Activated T-cell treated with anti-CD3 and anti-CD28 coated beads, Interleukin-2, amount 50 U/mL, for 1 hour (primary cell): ENCODE measurements at regions not wholly inside any gene's neighbourhood (a gene's known extent, or its start where the extent isn't known, plus 50 kb on each side); places are given as distances from the start of the nearest gene placed in this dataset.
"Not testable (repeated sequence)": the region's sequence is repeated elsewhere in the genome, so short reads cannot be mapped to it uniquely, and the experiment has no call there.

Experiments
- DNase-seq: peaks from one replicate; pipeline ENCODE4 v3.0.0-alpha.2; 2020

GRCh38 chr6:85278466-85279035 is 171.3 kb upstream of the NT5E start:
- DNase-seq, result no peak

GRCh38 chr6:85276026-85276425 is 173.9 kb upstream of the NT5E start:
- DNase-seq, result not testable (repeated sequence)

GRCh38 chr6:85275338-85275985 is 174.4 kb upstream of the NT5E start:
- DNase-seq, result no peak

GRCh38 chr6:85273870-85274269 is 176.0 kb upstream of the NT5E start:
- no peak for DNase-seq

DNA sequence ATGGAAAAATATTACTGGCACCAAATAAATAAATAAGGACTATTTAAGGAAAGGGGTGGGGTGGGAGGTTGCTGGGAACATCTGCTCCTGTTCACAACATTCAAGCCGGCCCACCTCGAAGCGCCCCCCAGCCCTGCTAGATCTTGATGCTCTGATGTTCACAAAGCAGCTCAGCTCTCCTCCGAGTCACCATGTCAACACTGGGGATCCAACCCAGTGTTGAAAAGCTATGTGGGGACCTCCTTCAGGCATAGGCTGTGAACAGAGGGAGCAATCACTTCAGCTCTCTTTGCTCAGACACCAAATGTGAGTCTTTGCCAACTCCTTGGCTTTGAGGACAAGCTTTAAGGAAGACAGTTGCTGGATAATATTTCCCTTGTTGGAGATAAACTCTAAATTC is 176.8 kb upstream of the NT5E start:
- no peak for DNase-seq

DNA sequence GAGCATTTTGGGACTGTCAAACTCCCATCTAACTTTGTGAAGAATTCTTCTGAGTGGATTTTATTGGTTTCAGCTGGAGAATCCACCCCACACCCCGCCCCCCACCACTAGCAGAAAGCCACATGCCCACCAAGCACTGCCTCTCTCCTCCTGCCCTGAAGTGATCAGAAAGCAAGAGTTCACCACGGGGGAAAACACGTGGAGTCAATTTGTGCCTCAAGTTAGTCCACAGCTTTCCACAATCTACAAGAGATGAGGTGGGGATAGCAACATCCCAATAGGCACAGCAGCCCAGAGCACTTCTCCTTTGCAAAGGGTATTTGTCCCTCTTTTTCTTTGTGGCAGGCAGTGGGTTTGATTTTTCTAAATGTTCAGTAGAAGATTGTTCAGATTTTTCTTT is 177.3 kb upstream of the NT5E start:
- no peak for DNase-seq

DNA sequence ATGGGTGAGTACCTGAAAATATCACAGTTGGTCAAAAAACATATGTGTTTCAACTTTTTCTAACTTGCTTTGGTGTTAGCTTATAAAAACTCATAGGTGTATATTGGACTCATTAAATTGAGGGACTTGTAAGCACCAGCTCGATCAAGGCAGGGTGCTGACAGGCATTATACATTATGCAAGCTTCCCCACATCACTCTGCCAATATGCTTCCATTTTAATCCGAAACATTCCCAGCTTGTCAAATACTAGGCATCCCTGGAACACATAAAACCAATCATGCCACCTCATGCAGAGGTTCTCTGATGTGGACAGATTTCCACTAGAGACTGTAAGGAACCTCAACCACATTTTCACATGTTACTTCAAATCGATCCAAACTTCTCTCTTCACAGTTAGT is 187.3 kb upstream of the NT5E start:
- DNase-seq, result no peak

DNA sequence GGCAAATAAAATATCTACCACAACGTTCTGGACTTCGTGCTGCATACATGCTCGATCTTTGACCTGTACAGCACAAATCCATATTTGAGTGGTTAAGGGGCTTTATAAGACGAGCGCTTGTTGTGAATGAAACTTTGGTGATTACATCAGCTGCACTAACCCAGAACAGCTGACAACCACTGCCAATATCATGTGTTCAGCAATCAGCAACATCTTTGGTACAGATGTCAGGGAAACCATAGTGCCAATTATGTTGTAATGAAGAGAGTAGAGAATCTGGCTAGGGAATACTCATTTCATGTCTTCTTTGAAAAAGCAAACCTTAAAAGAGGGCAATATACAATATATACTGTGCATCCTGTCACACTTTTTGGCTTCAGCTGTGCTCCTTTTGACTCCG is 188.6 kb upstream of the NT5E start:
- no peak for DNase-seq

DNA sequence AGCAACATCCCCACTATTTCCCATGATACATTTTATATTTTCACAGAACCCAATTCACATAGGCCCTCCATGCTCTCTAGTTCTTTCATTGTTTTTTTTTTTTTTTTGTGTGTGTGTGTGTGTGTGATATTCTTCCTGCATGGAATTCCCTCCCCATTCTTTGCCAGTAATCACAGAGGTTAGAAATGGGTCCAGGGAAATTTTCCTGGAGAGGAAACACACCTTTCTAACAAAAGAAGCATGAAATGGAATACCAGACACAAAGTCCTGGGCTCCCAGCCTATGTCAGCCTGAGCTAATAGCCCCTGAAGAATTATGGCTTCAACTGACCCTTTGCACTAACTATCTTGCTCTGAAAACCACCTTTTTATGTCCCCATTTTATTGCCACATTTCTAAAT is 194.2 kb upstream of the NT5E start:
- no peak for DNase-seq

- DNase-seq, result no peak
These were observed 197.3 kb upstream of the NT5E start for GRCh38 chr6:85252552-85252951.

GRCh38 chr6:85252085-85252484 is 197.8 kb upstream of the NT5E start:
- DNase-seq, result no peak

DNA sequence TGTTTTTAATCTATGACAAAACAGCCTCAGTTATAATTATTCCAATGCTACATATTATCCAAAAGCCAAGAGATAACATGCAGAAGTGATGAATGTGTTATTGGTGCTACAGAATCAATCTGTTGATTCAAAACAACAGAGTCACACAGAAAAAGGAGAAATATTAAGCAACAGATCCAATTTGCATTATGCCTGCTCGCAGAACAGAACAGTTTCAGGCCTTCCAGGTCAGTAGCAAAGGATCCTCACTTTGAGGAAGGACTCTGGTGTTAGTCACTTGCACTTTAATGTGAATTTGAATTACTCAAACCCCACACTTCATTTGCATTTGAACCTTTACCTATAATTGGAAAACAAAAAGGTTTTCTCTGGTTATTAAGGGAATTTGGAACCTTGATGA is 198.6 kb upstream of the NT5E start:
- no peak for DNase-seq

- no peak for DNase-seq
These were observed 199.2 kb upstream of the NT5E start for GRCh38 chr6:85250586-85251220.

DNA sequence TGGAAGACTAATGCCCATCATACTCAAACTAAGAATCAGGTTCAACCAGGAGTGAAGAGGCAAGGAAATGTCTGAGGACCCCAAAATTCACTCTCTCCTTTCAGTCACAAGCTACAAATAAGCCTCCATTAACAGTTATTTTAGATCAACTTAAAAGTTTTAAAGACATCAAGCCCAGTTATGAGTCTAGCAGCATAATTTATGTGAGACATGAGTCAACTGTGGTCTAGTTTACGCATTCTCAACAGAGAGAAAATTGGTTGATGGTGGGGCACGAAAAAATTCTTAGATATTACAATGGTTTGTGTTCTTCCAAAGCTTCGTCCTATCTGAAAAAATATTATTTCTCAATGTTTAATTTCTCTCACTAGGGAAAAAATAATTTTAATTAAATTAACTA is 204.9 kb upstream of the NT5E start:
- no peak for DNase-seq

- DNase-seq, result no peak
These were observed 208.3 kb upstream of the NT5E start for GRCh38 chr6:85241498-85242052.

- no peak for DNase-seq
These were observed 209.0 kb upstream of the NT5E start for GRCh38 chr6:85240787-85241385.

GRCh38 chr6:85237478-85237877 is 212.4 kb upstream of the NT5E start:
- DNase-seq, result no peak

DNA sequence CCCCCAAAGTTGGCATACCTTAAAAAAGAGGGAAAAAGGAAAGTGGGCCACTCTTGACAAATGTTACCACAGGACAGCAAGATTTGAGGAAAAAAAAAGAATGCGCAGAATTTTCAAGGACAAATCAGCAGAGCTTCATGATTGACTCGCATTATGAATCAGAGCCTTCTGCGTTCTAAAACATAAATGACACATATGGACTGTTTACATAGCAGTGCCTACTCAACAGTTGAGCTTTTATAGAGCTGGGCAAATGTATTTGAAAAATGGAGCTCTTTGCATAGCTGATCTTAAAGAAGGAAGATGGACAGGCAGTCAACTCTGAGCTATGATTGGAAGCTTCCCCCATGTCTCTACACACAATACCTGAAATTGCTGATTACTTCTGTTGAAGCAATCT is 213.2 kb upstream of the NT5E start:
- DNase-seq, result no peak

DNA sequence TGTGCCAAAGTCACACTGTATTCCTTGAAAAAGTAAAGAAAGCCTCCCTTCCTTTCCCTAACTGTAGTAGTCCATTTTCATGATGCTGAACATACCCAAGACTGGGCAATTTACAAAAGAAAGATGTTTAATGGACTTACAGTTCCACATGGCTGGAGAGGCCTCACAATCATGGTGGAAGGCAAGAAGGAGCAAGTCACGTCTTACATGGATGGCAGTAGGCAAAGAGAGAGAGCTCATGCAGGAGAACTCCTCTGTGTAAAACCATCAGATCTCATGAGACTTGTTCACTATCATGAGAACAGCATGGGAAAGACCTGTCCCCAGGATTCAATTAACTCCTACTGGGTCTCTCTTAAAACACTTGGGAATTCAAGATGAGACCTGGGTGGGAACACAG is 222.5 kb upstream of the NT5E start:
- DNase-seq, result not testable (repeated sequence)

- not testable (repeated sequence) for DNase-seq
These were observed 237.1 kb upstream of the NT5E start for GRCh38 chr6:85212794-85213193.

- DNase-seq, result no peak
These were observed 254.6 kb upstream of the NT5E start for GRCh38 chr6:85195243-85195642.

DNA sequence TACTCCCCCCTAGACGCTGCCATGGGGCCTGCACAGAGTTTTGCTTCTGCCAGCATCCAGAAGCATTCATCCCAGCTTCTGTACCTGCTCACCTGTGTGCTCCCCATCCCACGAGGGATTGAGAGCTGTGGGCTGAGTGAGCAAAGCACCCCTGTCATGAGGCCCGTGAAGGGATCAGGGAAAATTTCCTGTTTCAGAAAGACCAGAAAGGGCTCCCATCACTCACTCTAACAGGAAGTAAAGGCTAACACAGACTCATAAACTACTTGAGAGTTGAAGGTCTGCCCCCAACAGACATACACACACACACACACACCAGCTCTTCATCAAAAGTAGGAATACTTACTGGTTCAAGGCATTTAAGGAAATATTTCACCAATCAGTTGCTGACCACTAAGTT is 256.5 kb upstream of the NT5E start:
- no peak for DNase-seq

DNA sequence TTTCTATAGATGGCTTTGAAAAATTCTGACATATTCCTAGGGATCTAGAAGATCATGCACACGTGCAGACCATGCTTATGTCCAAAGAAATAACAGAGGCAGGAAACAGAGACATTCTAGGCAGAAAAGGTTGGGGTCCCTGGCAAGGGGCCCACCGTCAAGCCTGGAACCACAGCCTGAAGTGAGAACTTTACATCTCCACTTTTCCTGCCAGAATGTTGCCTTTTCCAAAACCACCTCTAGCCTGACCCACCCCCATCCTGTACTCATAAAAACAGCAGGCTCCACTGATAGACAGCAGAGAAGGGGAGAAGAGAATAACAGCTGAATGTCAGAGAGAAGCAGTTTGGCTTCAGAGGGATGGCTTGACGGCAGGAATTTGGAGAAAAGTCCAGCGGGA is 257.3 kb upstream of the NT5E start:
- DNase-seq, result no peak

DNA sequence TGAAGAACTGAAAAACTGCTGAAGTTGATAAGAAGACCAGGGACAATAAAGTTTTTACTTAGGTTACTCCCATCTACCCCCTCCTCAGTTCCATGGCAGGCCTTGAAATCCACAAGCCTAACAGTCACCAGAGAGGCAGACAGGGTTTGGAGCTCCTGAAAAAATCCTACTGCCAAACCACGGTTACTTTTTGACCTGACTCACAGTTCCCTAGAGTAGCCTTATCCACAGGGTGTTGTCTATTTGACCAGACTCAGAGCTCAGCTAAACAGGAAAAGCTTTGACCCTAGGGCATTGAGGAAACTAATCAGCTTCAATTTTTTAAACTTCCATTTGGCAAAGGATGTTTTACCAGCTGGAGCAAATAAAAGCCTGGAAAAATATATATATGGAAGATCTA is 257.7 kb upstream of the NT5E start:
- no peak for DNase-seq
